AG09309 (cell line): ENCODE measurements at regions not wholly inside any gene's neighbourhood (a gene's known extent, or its start where the extent isn't known, plus 50 kb on each side); places are given as distances from the start of the nearest gene placed in this dataset.
"Not testable (repeated sequence)": the region's sequence is repeated elsewhere in the genome, so short reads cannot be mapped to it uniquely, and the experiment has no call there.

Source experiments
- DNase-seq: peaks from one replicate; pipeline ENCODE4 v3.0.0-alpha.2; 2010; ENCODE audit warnings: low read depth
- H3K4me3 ChIP-seq: 2 replicates; pipeline ENCODE4 v1.5.1; 2011; ENCODE audit warnings: mild to moderate bottlenecking, low read depth, low read length, moderate library complexity; ENCODE audit not compliant: control insufficient read depth
- TF ChIP-seq, protein P1 (sequence below): IDR thresholded peaks from 2 replicates; pipeline ENCODE4 v1.5.1; 2011; ENCODE audit warnings: mild to moderate bottlenecking, low read depth, low read length, inconsistent platforms; ENCODE audit not compliant: insufficient read depth, control insufficient read depth; ENCODE audit errors: missing control alignments

DNA sequence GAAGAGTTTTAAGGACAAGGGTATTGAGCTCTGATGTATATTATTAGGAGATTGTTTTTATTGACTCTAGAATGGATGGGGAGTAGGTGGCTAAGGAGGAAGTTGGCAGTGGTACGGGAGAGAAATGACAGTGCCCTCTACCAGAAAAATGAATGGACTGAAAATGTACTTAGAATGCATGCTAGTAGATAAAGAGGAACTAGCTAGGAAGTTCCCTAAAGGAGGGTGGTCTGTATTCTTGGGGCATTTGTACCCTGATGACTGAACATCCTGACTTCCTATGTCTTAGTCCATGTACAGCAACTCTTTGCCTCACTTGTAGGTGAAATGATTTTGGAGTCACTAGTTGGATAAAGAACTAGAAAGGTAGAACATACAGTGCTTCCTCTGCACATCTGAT, 581.5 kb upstream of the RBFOX1 start:
- TF ChIP-seq, protein P1, sequence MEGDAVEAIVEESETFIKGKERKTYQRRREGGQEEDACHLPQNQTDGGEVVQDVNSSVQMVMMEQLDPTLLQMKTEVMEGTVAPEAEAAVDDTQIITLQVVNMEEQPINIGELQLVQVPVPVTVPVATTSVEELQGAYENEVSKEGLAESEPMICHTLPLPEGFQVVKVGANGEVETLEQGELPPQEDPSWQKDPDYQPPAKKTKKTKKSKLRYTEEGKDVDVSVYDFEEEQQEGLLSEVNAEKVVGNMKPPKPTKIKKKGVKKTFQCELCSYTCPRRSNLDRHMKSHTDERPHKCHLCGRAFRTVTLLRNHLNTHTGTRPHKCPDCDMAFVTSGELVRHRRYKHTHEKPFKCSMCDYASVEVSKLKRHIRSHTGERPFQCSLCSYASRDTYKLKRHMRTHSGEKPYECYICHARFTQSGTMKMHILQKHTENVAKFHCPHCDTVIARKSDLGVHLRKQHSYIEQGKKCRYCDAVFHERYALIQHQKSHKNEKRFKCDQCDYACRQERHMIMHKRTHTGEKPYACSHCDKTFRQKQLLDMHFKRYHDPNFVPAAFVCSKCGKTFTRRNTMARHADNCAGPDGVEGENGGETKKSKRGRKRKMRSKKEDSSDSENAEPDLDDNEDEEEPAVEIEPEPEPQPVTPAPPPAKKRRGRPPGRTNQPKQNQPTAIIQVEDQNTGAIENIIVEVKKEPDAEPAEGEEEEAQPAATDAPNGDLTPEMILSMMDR = no peak
- H3K4me3 ChIP-seq = no peak overlapping the region
- DNase-seq = no peak

DNA sequence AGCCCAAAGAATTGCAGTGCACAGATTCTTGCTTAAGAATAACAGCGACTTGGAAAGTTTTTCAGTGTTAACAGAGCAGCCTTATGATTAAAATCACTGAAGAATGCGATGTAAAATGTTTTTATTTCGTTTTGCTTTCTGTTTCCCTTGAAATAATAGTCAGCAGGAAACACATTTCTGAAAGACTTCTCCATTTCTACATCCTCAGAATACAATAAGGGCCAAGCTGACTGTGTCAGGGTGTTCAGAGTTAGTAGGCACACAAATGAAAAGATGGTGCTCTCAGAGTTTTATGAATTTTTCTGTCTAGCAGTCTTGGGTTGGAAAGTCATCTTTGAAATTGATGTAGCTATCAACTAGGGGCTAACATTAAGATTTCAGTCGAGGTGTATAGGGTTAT, 582.9 kb upstream of the RBFOX1 start:
- DNase-seq = no peak
- TF ChIP-seq, protein P1 = no peak
- H3K4me3 ChIP-seq = no peak overlapping the region

DNA sequence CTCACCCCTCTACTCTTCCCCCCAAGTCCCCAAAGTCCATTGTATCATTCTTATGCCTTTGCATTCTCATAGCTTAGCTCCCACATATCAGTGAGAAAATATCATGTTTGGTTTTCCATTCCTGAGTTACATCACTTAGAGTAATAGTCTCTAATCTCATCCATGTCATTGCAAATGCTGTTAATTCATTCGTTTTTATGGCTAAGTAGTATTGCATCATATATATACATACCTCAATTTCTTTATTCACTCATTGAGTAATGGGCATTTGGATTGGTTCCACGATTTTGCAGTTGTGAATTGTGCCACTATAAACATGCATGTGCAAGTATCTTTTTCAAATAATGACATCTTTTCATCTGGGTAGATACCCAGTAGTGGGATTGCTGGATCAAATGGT, 596.3 kb upstream of the RBFOX1 start:
- DNase-seq, H3K4me3 ChIP-seq: not testable (repeated sequence)

DNA sequence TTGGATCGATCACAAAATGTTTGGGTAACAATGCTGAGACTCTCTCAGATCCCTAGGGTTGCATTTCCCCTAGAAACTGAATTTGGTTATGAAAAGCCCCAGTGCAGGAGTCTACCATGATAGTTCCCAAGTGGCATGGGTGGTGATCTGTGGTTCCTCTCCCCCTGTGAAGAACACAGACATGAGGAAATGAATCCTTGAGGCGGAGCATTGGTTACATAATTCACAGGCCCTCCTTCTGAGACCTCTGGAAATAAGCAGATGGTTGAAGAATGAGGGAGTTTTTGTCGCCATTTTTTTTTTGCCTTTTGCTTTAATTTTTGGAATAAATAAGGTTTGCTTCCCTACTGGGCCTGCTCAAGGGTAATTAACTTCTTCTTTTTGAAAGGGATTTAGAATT, 597.0 kb upstream of the RBFOX1 start:
- no peak for DNase-seq
- H3K4me3 ChIP-seq = no peak overlapping the region
- TF ChIP-seq, protein P1 = no peak

DNA sequence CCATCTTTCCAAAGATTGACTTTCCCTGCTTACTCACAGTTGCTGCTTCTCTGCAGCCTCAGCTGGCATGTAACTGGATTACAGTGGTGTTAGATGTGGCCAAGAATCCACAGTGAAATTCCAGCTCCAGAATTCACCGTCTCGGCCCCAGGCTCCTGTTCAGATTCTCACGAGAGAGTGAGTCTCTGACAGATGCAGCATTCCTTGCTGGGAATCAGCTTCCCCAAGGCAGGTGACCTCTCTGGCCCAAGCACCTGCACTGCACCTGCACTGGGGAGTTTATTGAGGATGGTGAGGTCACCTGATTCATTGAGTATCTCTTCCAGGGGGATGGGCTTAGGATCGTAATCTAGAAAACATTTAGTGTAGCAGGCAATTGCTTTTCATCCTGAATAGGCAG, 600.5 kb upstream of the RBFOX1 start:
- DNase-seq = no peak
- no peak overlapping the region for H3K4me3 ChIP-seq
- TF ChIP-seq, protein P1 = no peak

DNA sequence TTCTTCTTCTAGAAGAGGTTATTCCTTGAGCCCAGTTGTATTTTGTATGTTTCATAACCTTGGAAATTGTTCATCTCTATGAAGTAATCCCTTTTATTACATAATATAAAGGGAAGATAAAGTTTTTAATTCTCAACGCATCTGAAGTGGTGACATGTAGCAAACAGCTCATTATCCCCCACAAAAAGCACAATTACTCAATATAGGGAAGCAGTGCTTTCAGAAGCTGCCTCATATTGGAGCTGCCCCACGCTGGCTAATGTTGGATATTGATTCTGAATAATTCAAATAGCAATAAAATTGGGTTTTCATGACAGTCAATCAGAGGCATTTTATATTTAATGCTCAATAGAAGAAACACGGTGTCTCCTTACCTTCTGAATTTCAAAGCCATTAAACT, 604.3 kb upstream of the RBFOX1 start:
- H3K4me3 ChIP-seq = no peak overlapping the region
- no peak for DNase-seq

DNA sequence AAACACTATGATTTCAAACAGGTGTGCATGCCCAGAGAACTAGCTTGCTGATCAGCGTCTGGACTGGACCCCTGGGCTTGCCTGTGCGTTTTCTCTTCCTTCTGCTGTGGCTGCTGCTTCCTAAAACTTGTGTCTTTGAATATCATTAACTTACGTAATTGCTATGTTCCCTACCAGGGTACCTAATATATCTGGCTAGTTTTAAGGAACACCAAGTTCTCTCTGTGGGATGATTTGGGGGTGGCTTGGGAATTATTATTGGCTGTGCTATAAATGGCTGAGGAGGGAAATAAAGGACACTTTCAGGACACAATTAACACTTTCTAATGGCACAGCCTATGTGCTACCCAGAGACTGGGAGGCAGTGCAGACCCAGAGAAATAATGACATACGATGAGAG, 606.0 kb upstream of the RBFOX1 start:
- H3K4me3 ChIP-seq = no peak overlapping the region
- DNase-seq = no peak
- TF ChIP-seq, protein P1 = no peak

More for the DNA sequence above, 604.3 kb upstream of the RBFOX1 start:
- TF ChIP-seq, protein P1 = no peak
